ENCODE measurements at regions not wholly inside any gene's neighbourhood (a gene's known extent, or its start where the extent isn't known, plus 50 kb on each side); places are given as distances from the start of the nearest gene placed in this dataset.

- no peak overlapping the region for H3K27ac ChIP-seq (ENCODE audit: low read depth in 1 of 2, low read length in 2 of 2)
- no peaks in the 10 kb centered on the region for H3K36me3 ChIP-seq (ENCODE audit: control insufficient read depth in 1 of 2, insufficient read depth in 2 of 2, low read length in 1 of 2)
- WGBS, 2 donors = 83 to 86% methylated on average over 1 of the region's 1 CpG
- DNase-seq = no peak
- ATAC-seq (ENCODE audit: low FRiP score) = no peak
- intact Hi-C loops (cut with DNase I) = no loop called here
- no peak overlapping the region for H3K4me3 ChIP-seq (ENCODE audit: low read length in 2 of 2)
- H3K9me3 ChIP-seq (ENCODE audit: control insufficient read depth, low read length) = no peaks in the 10 kb centered on the region
- no peaks in the 10 kb centered on the region for H3K27me3 ChIP-seq (ENCODE audit: control insufficient read depth in 1 of 2, insufficient read depth in 2 of 2, low read length in 1 of 2)
- no peaks in the 10 kb centered on the region for H3K4me1 ChIP-seq (ENCODE audit: control insufficient read depth in 1 of 2, insufficient read depth in 2 of 2, low read length in 2 of 2)
These were observed 111.7 kb upstream of the RAI14 start for GRCh38 chr5:34544403-34544802.

- 66 to 81% methylated on average over 3 of the region's 3 CpGs for WGBS, 2 donors
- H3K4me3 ChIP-seq (ENCODE audit: low read length in 2 of 2) = no peak overlapping the region
- H3K27ac ChIP-seq (ENCODE audit: low read depth in 1 of 2, low read length in 2 of 2) = no peak overlapping the region
- no peaks in the 10 kb centered on the region for H3K36me3 ChIP-seq (ENCODE audit: control insufficient read depth in 1 of 2, insufficient read depth in 2 of 2, low read length in 1 of 2)
- ATAC-seq (ENCODE audit: low FRiP score) = no peak
- H3K27me3 ChIP-seq (ENCODE audit: control insufficient read depth in 1 of 2, insufficient read depth in 2 of 2, low read length in 1 of 2) = no peaks in the 10 kb centered on the region
- DNase-seq = no peak
- H3K9me3 ChIP-seq (ENCODE audit: control insufficient read depth, low read length) = no peaks in the 10 kb centered on the region
- no peaks in the 10 kb centered on the region for H3K4me1 ChIP-seq (ENCODE audit: control insufficient read depth in 1 of 2, insufficient read depth in 2 of 2, low read length in 2 of 2)
- intact Hi-C loops (cut with DNase I) = no loop called here
These were observed 111.0 kb upstream of the RAI14 start for GRCh38 chr5:34545164-34545563.

GRCh38 chr5:34545626-34546025 lies 110.5 kb upstream of the RAI14 start:
- intact Hi-C loops (cut with DNase I) = no loop called here

DNA sequence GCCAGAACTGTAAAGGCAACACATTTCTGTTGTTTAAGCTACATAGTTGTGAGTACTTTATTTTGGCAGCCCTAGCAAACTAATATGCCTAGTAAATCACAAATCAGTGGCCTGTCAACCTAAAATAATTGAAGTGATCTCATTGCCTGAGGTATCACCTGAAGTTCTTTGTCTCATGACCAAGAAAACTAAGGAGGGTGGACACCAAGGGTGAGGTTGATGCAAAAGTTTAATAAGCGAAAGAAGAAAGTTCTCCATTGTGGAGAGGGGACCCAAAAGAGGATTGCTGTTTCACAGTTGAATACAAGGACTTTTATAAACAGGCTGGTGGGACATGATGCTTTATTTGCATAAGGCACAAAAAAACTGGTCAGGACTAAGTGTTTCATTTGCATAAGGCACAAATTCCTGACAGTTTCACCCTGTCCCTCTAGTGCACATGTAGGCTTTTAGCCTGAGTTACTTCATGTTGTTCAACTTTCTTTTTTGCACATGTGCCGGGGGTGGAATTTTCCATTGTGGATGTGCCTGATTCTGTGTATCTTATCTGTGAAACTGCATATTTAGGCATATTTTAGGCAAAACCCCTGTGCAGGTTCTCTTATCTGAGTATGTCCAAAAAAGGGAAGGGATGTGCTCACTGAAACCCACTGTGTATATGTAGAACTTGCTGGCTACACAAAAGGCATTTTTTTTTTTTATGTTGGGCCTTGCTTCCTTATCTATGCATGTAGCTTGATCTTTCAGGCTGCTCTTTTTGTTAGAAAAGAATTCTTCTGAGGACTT lies 108.6 kb upstream of the RAI14 start:
- no peaks in the 10 kb centered on the region for H3K27me3 ChIP-seq (ENCODE audit: control insufficient read depth in 1 of 2, insufficient read depth in 2 of 2, low read length in 1 of 2)
- no peaks in the 10 kb centered on the region for H3K9me3 ChIP-seq (ENCODE audit: control insufficient read depth, low read length)
- no peak for DNase-seq
- intact Hi-C loops (cut with DNase I) = no loop called here
- no peaks in the 10 kb centered on the region for H3K36me3 ChIP-seq (ENCODE audit: control insufficient read depth in 1 of 2, insufficient read depth in 2 of 2, low read length in 1 of 2)
- no peak overlapping the region for H3K4me3 ChIP-seq (ENCODE audit: low read length in 2 of 2)
- ATAC-seq (ENCODE audit: low FRiP score) = no peak
- 94 to 99% methylated on average over 2 of the region's 2 CpGs for WGBS, 2 donors
- H3K27ac ChIP-seq (ENCODE audit: low read depth in 1 of 2, low read length in 2 of 2) = no peak overlapping the region
- no peaks in the 10 kb centered on the region for H3K4me1 ChIP-seq (ENCODE audit: control insufficient read depth in 1 of 2, insufficient read depth in 2 of 2, low read length in 2 of 2)

More at GRCh38 chr5:34545626-34546025, 110.5 kb upstream of the RAI14 start:
- Histone ChIP-seq H3K27me3 (ENCODE audit: control insufficient read depth in 1 of 2, insufficient read depth in 2 of 2, low read length in 1 of 2) (no peaks in the 10 kb centered on the region), H3K4me3 (ENCODE audit: low read length in 2 of 2) (no peak overlapping the region), H3K27ac (ENCODE audit: low read depth in 1 of 2, low read length in 2 of 2) (no peak overlapping the region), H3K36me3 (ENCODE audit: control insufficient read depth in 1 of 2, insufficient read depth in 2 of 2, low read length in 1 of 2) (no peaks in the 10 kb centered on the region), H3K4me1 (ENCODE audit: control insufficient read depth in 1 of 2, insufficient read depth in 2 of 2, low read length in 2 of 2) (no peaks in the 10 kb centered on the region), H3K9me3 (ENCODE audit: control insufficient read depth, low read length) (no peaks in the 10 kb centered on the region)
- ATAC-seq (ENCODE audit: low FRiP score) = no peak
- DNase-seq = no peak
- 80 to 87% methylated on average over 2 of the region's 2 CpGs for WGBS, 2 donors

- Histone ChIP-seq H3K27ac (ENCODE audit: low read depth in 1 of 2, low read length in 2 of 2) (no peak overlapping the region), H3K4me3 (ENCODE audit: low read length in 2 of 2) (no peak overlapping the region), H3K27me3 (ENCODE audit: control insufficient read depth in 1 of 2, insufficient read depth in 2 of 2, low read length in 1 of 2) (no peaks in the 10 kb centered on the region), H3K9me3 (ENCODE audit: control insufficient read depth, low read length) (no peaks in the 10 kb centered on the region), H3K4me1 (ENCODE audit: control insufficient read depth in 1 of 2, insufficient read depth in 2 of 2, low read length in 2 of 2) (no peaks in the 10 kb centered on the region), H3K36me3 (ENCODE audit: control insufficient read depth in 1 of 2, insufficient read depth in 2 of 2, low read length in 1 of 2) (no peaks in the 10 kb centered on the region)
- ATAC-seq (ENCODE audit: low FRiP score) (no peak), DNase-seq (no peak)
- intact Hi-C loops (cut with DNase I) = no loop called here
- 98 to 100% methylated on average over 1 of the region's 1 CpG for WGBS, 2 donors
These were observed 108.1 kb upstream of the RAI14 start for GRCh38 chr5:34548086-34548403.

- 68 to 75% methylated on average over 2 of the region's 2 CpGs for WGBS, 2 donors
- ATAC-seq (ENCODE audit: low FRiP score) = no peak
- intact Hi-C loops (cut with DNase I) = loop anchor here in 1 of 2 donors (5.0 kb wide), 1 partner anchor 47 kb away; no protein-coding TSS in a partner anchor
- DNase-seq = no peak
- Histone ChIP-seq H3K4me1 (ENCODE audit: control insufficient read depth in 1 of 2, insufficient read depth in 2 of 2, low read length in 2 of 2) (peaks cover 0 to 3% of the 10 kb centered on the region in 2 donors), H3K27ac (ENCODE audit: low read depth in 1 of 2, low read length in 2 of 2) (no peak overlapping the region), H3K36me3 (ENCODE audit: control insufficient read depth in 1 of 2, insufficient read depth in 2 of 2, low read length in 1 of 2) (no peaks in the 10 kb centered on the region), H3K4me3 (ENCODE audit: low read length in 2 of 2) (no peak overlapping the region), H3K9me3 (ENCODE audit: control insufficient read depth, low read length) (no peaks in the 10 kb centered on the region), H3K27me3 (ENCODE audit: control insufficient read depth in 1 of 2, insufficient read depth in 2 of 2, low read length in 1 of 2) (no peaks in the 10 kb centered on the region)
These were observed 105.9 kb upstream of the RAI14 start for GRCh38 chr5:34550247-34550646.

DNA sequence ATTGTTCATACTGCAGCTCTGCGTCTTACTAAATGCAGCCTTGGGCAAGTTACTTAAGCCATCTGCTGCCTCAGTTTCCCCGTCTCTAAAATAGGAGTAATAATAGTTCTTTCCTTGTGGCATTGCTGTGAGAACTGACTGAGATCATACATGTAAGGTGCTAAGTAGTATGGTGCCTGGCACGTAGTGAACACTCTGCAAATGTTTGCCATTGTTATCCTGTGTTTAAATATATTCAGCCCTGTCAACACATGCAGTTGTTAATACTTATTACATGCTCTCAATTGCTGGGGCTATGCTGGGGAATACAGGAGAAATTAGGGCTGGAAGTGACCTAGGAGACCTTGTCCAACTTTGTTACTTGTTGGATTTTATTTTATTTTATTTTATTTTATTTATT lies 105.2 kb upstream of the RAI14 start:
- no peaks in the 10 kb centered on the region for H3K27me3 ChIP-seq (ENCODE audit: control insufficient read depth in 1 of 2, insufficient read depth in 2 of 2, low read length in 1 of 2)
- ATAC-seq (ENCODE audit: low FRiP score) (no peak), DNase-seq (no peak)
- no peaks in the 10 kb centered on the region for H3K9me3 ChIP-seq (ENCODE audit: control insufficient read depth, low read length)
- H3K4me3 ChIP-seq (ENCODE audit: low read length in 2 of 2) = no peak overlapping the region
- peak overlapping the region in 1 of 2 donors; percentile 17 for H3K27ac ChIP-seq (ENCODE audit: low read depth in 1 of 2, low read length in 2 of 2)
- H3K4me1 ChIP-seq (ENCODE audit: control insufficient read depth in 1 of 2, insufficient read depth in 2 of 2, low read length in 2 of 2) = peaks cover 0 to 3% of the 10 kb centered on the region in 2 donors
- WGBS, 2 donors = 7 to 33% methylated on average over 3 of the region's 3 CpGs
- intact Hi-C loops (cut with DNase I) = loop anchor here in 1 of 2 donors (5.0 kb wide), 1 partner anchor 46 kb away; no protein-coding TSS in a partner anchor
- no peaks in the 10 kb centered on the region for H3K36me3 ChIP-seq (ENCODE audit: control insufficient read depth in 1 of 2, insufficient read depth in 2 of 2, low read length in 1 of 2)

DNA sequence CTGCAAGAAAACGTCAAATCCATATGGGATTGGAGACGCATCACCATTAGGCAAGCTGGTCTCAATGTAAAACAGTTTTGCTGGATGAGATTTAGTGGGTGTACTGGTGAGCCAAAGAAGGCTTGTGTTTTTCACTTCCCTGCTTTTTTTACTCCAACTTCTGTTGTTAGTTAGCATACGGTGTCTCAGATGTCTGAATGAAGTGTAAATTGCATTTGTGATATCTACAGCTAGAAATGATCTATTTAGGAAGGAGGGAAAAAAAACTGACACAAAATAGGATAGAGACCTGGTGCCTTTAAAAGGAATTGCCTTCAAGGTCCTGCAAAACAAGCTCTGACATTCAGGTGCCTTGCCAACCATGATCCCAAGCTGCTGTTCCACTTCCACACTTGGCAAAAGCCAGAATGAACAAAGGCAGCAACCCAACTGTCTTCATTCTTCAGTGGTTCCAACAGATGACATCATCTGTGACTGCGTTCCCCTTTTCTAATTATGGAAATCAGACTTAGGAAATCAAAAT lies 104.2 kb upstream of the RAI14 start:
- H3K27ac ChIP-seq (ENCODE audit: low read depth in 1 of 2, low read length in 2 of 2) = peak overlapping the region in 1 of 2 donors; percentile 81
- peak; percentile 71 for ATAC-seq (ENCODE audit: low FRiP score)
- WGBS, 2 donors = 9% methylated on average over 4 of the region's 4 CpGs
- peaks cover 0 to 3% of the 10 kb centered on the region in 2 donors for H3K4me1 ChIP-seq (ENCODE audit: control insufficient read depth in 1 of 2, insufficient read depth in 2 of 2, low read length in 2 of 2)
- H3K27me3 ChIP-seq (ENCODE audit: control insufficient read depth in 1 of 2, insufficient read depth in 2 of 2, low read length in 1 of 2) = no peaks in the 10 kb centered on the region
- DNase-seq = no peak
- no peaks in the 10 kb centered on the region for H3K36me3 ChIP-seq (ENCODE audit: control insufficient read depth in 1 of 2, insufficient read depth in 2 of 2, low read length in 1 of 2)
- intact Hi-C loops (cut with DNase I) = loop anchor here in 1 of 2 donors (5.0 kb wide), 1 partner anchor 45 kb away; no protein-coding TSS in a partner anchor
- no peaks in the 10 kb centered on the region for H3K9me3 ChIP-seq (ENCODE audit: control insufficient read depth, low read length)
- no peak overlapping the region for H3K4me3 ChIP-seq (ENCODE audit: low read length in 2 of 2)

- Histone ChIP-seq H3K4me1 (ENCODE audit: control insufficient read depth in 1 of 2, insufficient read depth in 2 of 2, low read length in 2 of 2) (peaks cover 0 to 3% of the 10 kb centered on the region in 2 donors), H3K36me3 (ENCODE audit: control insufficient read depth in 1 of 2, insufficient read depth in 2 of 2, low read length in 1 of 2) (no peaks in the 10 kb centered on the region), H3K27me3 (ENCODE audit: control insufficient read depth in 1 of 2, insufficient read depth in 2 of 2, low read length in 1 of 2) (no peaks in the 10 kb centered on the region), H3K27ac (ENCODE audit: low read depth in 1 of 2, low read length in 2 of 2) (peak overlapping the region in 1 of 2 donors; percentile 80), H3K4me3 (ENCODE audit: low read length in 2 of 2) (no peak overlapping the region), H3K9me3 (ENCODE audit: control insufficient read depth, low read length) (no peaks in the 10 kb centered on the region)
- 67 to 80% methylated on average over 3 of the region's 3 CpGs for WGBS, 2 donors
- DNase-seq (no peak), ATAC-seq (ENCODE audit: low FRiP score) (peak; percentile 43)
- intact Hi-C loops (cut with DNase I) = loop anchor here in 1 of 2 donors (5.0 kb wide), 1 partner anchor 45 kb away; no protein-coding TSS in a partner anchor
These were observed 103.4 kb upstream of the RAI14 start for GRCh38 chr5:34552686-34553085.
